ENCODE measurements at regions not wholly inside any gene's neighbourhood (a gene's known extent, or its start where the extent isn't known, plus 50 kb on each side); places are given as distances from the start of the nearest gene placed in this dataset.

GRCh38 chr5:142386137-142387023 lies 61.6 kb upstream of the SPRY4 start:
- Histone ChIP-seq H3K9me3 (ENCODE audit: control insufficient read depth in 1 of 2, low read length in 2 of 2) (no peaks in the 10 kb centered on the region), H3K4me3 (ENCODE audit: low read depth in 1 of 2, low read length in 2 of 2) (no peak overlapping the region), H3K27me3 (ENCODE audit: low read depth, low read length) (no peaks in the 10 kb centered on the region), H3K4me1 (ENCODE audit: control insufficient read depth in 1 of 2, insufficient read depth in 2 of 2, low read length in 2 of 2) (peaks cover 13 to 22% of the 10 kb centered on the region in 2 donors), H3K36me3 (ENCODE audit: control insufficient read depth in 1 of 2, insufficient read depth in 2 of 2, low read length in 2 of 2) (no peaks in the 10 kb centered on the region), H3K27ac (ENCODE audit: low read length) (no peak overlapping the region)

- H3K27me3 ChIP-seq (ENCODE audit: low read depth, low read length), result no peaks in the 10 kb centered on the region
These were observed 60.4 kb upstream of the SPRY4 start for GRCh38 chr5:142385194-142385593.

GRCh38 chr5:142384014-142384413 lies 59.2 kb upstream of the SPRY4 start:
- no peaks in the 10 kb centered on the region for H3K36me3 ChIP-seq (ENCODE audit: control insufficient read depth in 1 of 2, insufficient read depth in 2 of 2, low read length in 2 of 2)
- H3K27ac ChIP-seq (ENCODE audit: low read length), result no peak overlapping the region
- H3K4me1 ChIP-seq (ENCODE audit: control insufficient read depth in 1 of 2, insufficient read depth in 2 of 2, low read length in 2 of 2), result peaks cover 0 to 9% of the 10 kb centered on the region in 2 donors
- H3K4me3 ChIP-seq (ENCODE audit: low read depth in 1 of 2, low read length in 2 of 2), result no peak overlapping the region
- no peaks in the 10 kb centered on the region for H3K27me3 ChIP-seq (ENCODE audit: low read depth, low read length)
- no peaks in the 10 kb centered on the region for H3K9me3 ChIP-seq (ENCODE audit: control insufficient read depth in 1 of 2, low read length in 2 of 2)

More at GRCh38 chr5:142385194-142385593, 60.4 kb upstream of the SPRY4 start:
- H3K9me3 ChIP-seq (ENCODE audit: control insufficient read depth in 1 of 2, low read length in 2 of 2), result no peaks in the 10 kb centered on the region
- no peaks in the 10 kb centered on the region for H3K36me3 ChIP-seq (ENCODE audit: control insufficient read depth in 1 of 2, insufficient read depth in 2 of 2, low read length in 2 of 2)
- no peak overlapping the region for H3K4me3 ChIP-seq (ENCODE audit: low read depth in 1 of 2, low read length in 2 of 2)
- peaks cover 10 to 17% of the 10 kb centered on the region in 2 donors for H3K4me1 ChIP-seq (ENCODE audit: control insufficient read depth in 1 of 2, insufficient read depth in 2 of 2, low read length in 2 of 2)
- no peak overlapping the region for H3K27ac ChIP-seq (ENCODE audit: low read length)

GRCh38 chr5:142382186-142382585 lies 57.4 kb upstream of the SPRY4 start:
- no peak overlapping the region for H3K27ac ChIP-seq (ENCODE audit: low read length)
- no peaks in the 10 kb centered on the region for H3K9me3 ChIP-seq (ENCODE audit: control insufficient read depth in 1 of 2, low read length in 2 of 2)
- H3K4me1 ChIP-seq (ENCODE audit: control insufficient read depth in 1 of 2, insufficient read depth in 2 of 2, low read length in 2 of 2), result peaks cover 0 to 9% of the 10 kb centered on the region in 2 donors
- no peaks in the 10 kb centered on the region for H3K27me3 ChIP-seq (ENCODE audit: low read depth, low read length)
- no peaks in the 10 kb centered on the region for H3K36me3 ChIP-seq (ENCODE audit: control insufficient read depth in 1 of 2, insufficient read depth in 2 of 2, low read length in 2 of 2)
- no peak overlapping the region for H3K4me3 ChIP-seq (ENCODE audit: low read depth in 1 of 2, low read length in 2 of 2)

GRCh38 chr5:142378737-142379634 lies 54.2 kb upstream of the SPRY4 start:
- no peak overlapping the region for H3K4me3 ChIP-seq (ENCODE audit: low read depth in 1 of 2, low read length in 2 of 2)
- no peaks in the 10 kb centered on the region for H3K36me3 ChIP-seq (ENCODE audit: control insufficient read depth in 1 of 2, insufficient read depth in 2 of 2, low read length in 2 of 2)
- no peaks in the 10 kb centered on the region for H3K27me3 ChIP-seq (ENCODE audit: low read depth, low read length)
- H3K27ac ChIP-seq (ENCODE audit: low read length), result no peak overlapping the region
- H3K4me1 ChIP-seq (ENCODE audit: control insufficient read depth in 1 of 2, insufficient read depth in 2 of 2, low read length in 2 of 2), result no peaks in the 10 kb centered on the region
- no peaks in the 10 kb centered on the region for H3K9me3 ChIP-seq (ENCODE audit: control insufficient read depth in 1 of 2, low read length in 2 of 2)

- Histone ChIP-seq H3K9me3 (ENCODE audit: control insufficient read depth in 1 of 2, low read length in 2 of 2) (no peaks in the 10 kb centered on the region), H3K4me1 (ENCODE audit: control insufficient read depth in 1 of 2, insufficient read depth in 2 of 2, low read length in 2 of 2) (no peaks in the 10 kb centered on the region), H3K36me3 (ENCODE audit: control insufficient read depth in 1 of 2, insufficient read depth in 2 of 2, low read length in 2 of 2) (no peaks in the 10 kb centered on the region), H3K27me3 (ENCODE audit: low read depth, low read length) (no peaks in the 10 kb centered on the region), H3K4me3 (ENCODE audit: low read depth in 1 of 2, low read length in 2 of 2) (no peak overlapping the region), H3K27ac (ENCODE audit: low read length) (no peak overlapping the region)
These were observed 51.2 kb upstream of the SPRY4 start for GRCh38 chr5:142375944-142376411.

All from muscle layer of duodenum (tissue), 2 donors.